Parathyroid adenoma (tissue), 2 donors: ENCODE measurements at regions not wholly inside any gene's neighbourhood (a gene's known extent, or its start where the extent isn't known, plus 50 kb on each side); places are given as distances from the start of the nearest gene placed in this dataset.

ENCODE experiments used
- H2AFZ ChIP-seq: fragments of 300-600 bp; sonication (generic); one replicate; pipeline ENCODE4 v1.7.0; 2017; ENCODE audit warnings: antibody characterized with exemption, mild to moderate bottlenecking
- H3K27ac ChIP-seq: fragments of 300-600 bp; sonication (generic); one replicate; pipeline ENCODE4 v1.7.0; 2017
- H3K27me3 ChIP-seq: fragments of 300-600 bp; sonication (generic); one replicate; pipeline ENCODE4 v1.7.0; 2017; ENCODE audit warnings: low read length; ENCODE audit not compliant: control insufficient read depth, insufficient read depth
- H3K36me3 ChIP-seq: fragments of 300-600 bp; sonication (generic); one replicate; pipeline ENCODE4 v1.7.0; 2017; ENCODE audit warnings: low read length; ENCODE audit not compliant: control insufficient read depth, insufficient read depth
- H3K4me1 ChIP-seq: fragments of 300-600 bp; sonication (generic); one replicate; pipeline ENCODE4 v1.7.0; 2017; ENCODE audit warnings: control low read depth
- H3K4me2 ChIP-seq: fragments of 300-600 bp; sonication (generic); one replicate; pipeline ENCODE4 v1.7.0; 2017; ENCODE audit warnings: low read length
- H3K4me3 ChIP-seq: fragments of 300-600 bp; sonication (generic); one replicate; pipeline ENCODE4 v1.7.0; 2017; ENCODE audit warnings: low read depth, low read length
- H3K79me2 ChIP-seq: fragments of 300-600 bp; sonication (generic); one replicate; pipeline ENCODE4 v1.7.0; 2017; ENCODE audit warnings: control low read depth
- H3K9ac ChIP-seq: fragments of 300-600 bp; sonication (generic); one replicate; pipeline ENCODE4 v1.7.0; 2017; ENCODE audit warnings: mild to moderate bottlenecking
- H3K9me3 ChIP-seq: fragments of 300-600 bp; sonication (generic); one replicate; pipeline ENCODE4 v1.7.0; 2017; ENCODE audit warnings: low read length; ENCODE audit not compliant: control insufficient read depth
- TF ChIP-seq, protein P1 (sequence below): fragments of 300-600 bp; sonication (generic); IDR thresholded peaks from one replicate; pipeline ENCODE4 v1.7.0; 2017; ENCODE audit warnings: antibody characterized with exemption, mild to moderate bottlenecking
- donor health status: primary hyperparathyroidism.

DNA sequence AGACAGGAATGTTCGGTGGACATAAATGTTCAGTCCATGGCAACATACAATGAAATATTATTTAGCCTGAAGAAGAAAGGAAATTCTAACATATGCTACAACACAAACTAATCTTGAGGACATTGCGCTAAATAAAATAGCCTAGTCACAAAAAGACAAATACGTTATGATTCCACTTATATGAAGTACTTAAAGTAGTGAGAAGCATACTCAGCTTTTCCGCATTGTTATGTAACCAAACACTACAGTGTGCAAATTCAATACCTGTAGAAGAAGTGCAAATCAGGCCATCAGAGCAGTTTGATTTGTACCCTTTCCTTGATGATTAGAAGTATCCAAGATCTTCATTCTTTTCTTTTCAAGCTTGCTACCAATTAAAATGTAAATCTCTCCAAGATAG lies 1023.4 kb upstream of the NR2F2 start:
- no peaks in the 10 kb centered on the region for H3K79me2 ChIP-seq
- no peaks in the 10 kb centered on the region for H3K4me1 ChIP-seq
- H3K4me2 ChIP-seq = no peak overlapping the region
- H2AFZ ChIP-seq = no peak overlapping the region
- TF ChIP-seq, protein P1, sequence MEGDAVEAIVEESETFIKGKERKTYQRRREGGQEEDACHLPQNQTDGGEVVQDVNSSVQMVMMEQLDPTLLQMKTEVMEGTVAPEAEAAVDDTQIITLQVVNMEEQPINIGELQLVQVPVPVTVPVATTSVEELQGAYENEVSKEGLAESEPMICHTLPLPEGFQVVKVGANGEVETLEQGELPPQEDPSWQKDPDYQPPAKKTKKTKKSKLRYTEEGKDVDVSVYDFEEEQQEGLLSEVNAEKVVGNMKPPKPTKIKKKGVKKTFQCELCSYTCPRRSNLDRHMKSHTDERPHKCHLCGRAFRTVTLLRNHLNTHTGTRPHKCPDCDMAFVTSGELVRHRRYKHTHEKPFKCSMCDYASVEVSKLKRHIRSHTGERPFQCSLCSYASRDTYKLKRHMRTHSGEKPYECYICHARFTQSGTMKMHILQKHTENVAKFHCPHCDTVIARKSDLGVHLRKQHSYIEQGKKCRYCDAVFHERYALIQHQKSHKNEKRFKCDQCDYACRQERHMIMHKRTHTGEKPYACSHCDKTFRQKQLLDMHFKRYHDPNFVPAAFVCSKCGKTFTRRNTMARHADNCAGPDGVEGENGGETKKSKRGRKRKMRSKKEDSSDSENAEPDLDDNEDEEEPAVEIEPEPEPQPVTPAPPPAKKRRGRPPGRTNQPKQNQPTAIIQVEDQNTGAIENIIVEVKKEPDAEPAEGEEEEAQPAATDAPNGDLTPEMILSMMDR = no peak
- H3K36me3 ChIP-seq = no peaks in the 10 kb centered on the region
- H3K9ac ChIP-seq = no peak overlapping the region
- H3K27me3 ChIP-seq = no peaks in the 10 kb centered on the region
- H3K27ac ChIP-seq = no peak overlapping the region
- H3K4me3 ChIP-seq = no peak overlapping the region
- no peaks in the 10 kb centered on the region for H3K9me3 ChIP-seq

DNA sequence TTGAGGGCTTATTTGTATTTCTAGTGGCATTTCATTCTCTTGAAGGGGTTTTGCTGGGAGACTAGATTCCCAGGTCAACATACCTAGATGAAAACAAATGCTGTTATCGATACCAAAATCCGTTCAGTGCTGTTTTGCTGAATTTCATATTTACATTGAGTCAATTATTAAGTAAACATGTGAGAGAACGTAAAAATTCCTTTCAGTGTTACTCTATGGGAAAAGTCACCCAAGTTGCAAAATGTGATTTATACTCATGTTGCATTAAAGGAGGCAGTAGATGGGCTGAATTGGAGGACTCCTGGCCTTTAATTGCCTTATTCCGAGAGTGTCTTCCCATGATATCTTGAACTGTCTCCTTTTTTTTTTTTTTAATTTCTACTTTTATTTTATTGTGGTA lies 1011.3 kb upstream of the NR2F2 start:
- H3K36me3 ChIP-seq = no peaks in the 10 kb centered on the region
- H3K4me2 ChIP-seq = no peak overlapping the region
- no peaks in the 10 kb centered on the region for H3K4me1 ChIP-seq
- TF ChIP-seq, protein P1 = no peak
- H3K9ac ChIP-seq = no peak overlapping the region
- H3K79me2 ChIP-seq = no peaks in the 10 kb centered on the region
- no peak overlapping the region for H3K27ac ChIP-seq
- H3K9me3 ChIP-seq = no peaks in the 10 kb centered on the region
- H2AFZ ChIP-seq = no peak overlapping the region
- H3K27me3 ChIP-seq = no peaks in the 10 kb centered on the region
- H3K4me3 ChIP-seq = no peak overlapping the region

GRCh38 chr15:95323796-95324195 lies 1006.7 kb upstream of the NR2F2 start:
- Histone ChIP-seq H3K9ac (no peak overlapping the region), H3K4me3 (no peak overlapping the region), H3K9me3 (no peaks in the 10 kb centered on the region), H3K79me2 (no peaks in the 10 kb centered on the region), H2AFZ (no peak overlapping the region), H3K36me3 (no peaks in the 10 kb centered on the region), H3K4me1 (no peaks in the 10 kb centered on the region), H3K4me2 (no peak overlapping the region), H3K27ac (no peak overlapping the region), H3K27me3 (no peaks in the 10 kb centered on the region)
- TF ChIP-seq, protein P1 = no peak

GRCh38 chr15:95324656-95325055 lies 1005.8 kb upstream of the NR2F2 start:
- Histone ChIP-seq H3K27me3 (no peaks in the 10 kb centered on the region), H3K4me3 (no peak overlapping the region), H3K27ac (no peak overlapping the region), H3K36me3 (no peaks in the 10 kb centered on the region), H2AFZ (no peak overlapping the region), H3K4me2 (no peak overlapping the region), H3K79me2 (no peaks in the 10 kb centered on the region), H3K9ac (no peak overlapping the region), H3K9me3 (no peaks in the 10 kb centered on the region), H3K4me1 (no peaks in the 10 kb centered on the region)
- TF ChIP-seq, protein P1 = no peak

- H3K27me3 ChIP-seq = no peaks in the 10 kb centered on the region
- no peaks in the 10 kb centered on the region for H3K9me3 ChIP-seq
- peak overlapping the region; percentile 54 for H3K27ac ChIP-seq
- H3K36me3 ChIP-seq = no peaks in the 10 kb centered on the region
- TF ChIP-seq, protein P1 = no peak
- H3K4me3 ChIP-seq = no peak overlapping the region
- no peak overlapping the region for H3K9ac ChIP-seq
- no peak overlapping the region for H3K4me2 ChIP-seq
- H2AFZ ChIP-seq = no peak overlapping the region
- H3K79me2 ChIP-seq = no peaks in the 10 kb centered on the region
- H3K4me1 ChIP-seq = no peaks in the 10 kb centered on the region
These were observed 1004.6 kb upstream of the NR2F2 start for GRCh38 chr15:95325763-95326404.
